Retina (tissue), 1 donor: ENCODE measurements at regions not wholly inside any gene's neighbourhood (a gene's known extent, or its start where the extent isn't known, plus 50 kb on each side); places are given as distances from the start of the nearest gene placed in this dataset.
A peak's percentile ranks its signal among the peaks of the same experiment; 100 is the strongest.
"Not testable (repeated sequence)": the region's sequence is repeated elsewhere in the genome, so short reads cannot be mapped to it uniquely, and the experiment has no call there.

ENCODE experiments used
- DNase-seq: peaks from one replicate; pipeline ENCODE4 v3.0.0-alpha.2; 2016

GRCh38 chr22:49519117-49519737, 308.4 kb downstream of the BRD1 start:
- DNase-seq, result no peak

DNA sequence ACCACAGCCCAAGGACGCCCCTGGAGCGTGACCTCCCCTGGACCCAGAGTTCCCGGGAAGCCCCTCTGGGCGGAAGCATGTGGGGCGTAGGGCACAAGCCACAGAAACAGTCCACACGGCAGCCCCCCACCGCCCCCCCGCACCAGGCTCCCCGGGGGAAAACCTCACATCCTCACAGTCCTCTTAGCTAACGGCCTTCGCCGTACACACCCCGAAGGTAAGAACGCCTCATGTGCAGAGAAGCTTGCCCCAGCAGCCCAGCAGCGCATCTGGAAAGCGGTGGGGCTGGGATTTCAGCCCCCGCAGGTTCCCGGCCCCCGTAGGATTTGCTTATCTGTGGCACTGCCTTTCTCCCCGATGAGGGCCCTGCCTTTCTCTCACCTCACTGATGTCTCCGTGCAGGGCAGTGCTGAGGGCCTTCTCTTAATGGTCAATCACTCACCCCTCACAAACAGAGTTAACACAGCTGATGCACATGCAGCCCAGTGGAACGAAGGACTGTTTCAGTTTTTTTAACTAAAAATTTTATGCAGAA, 309.2 kb downstream of the BRD1 start:
- no peak for DNase-seq

DNA sequence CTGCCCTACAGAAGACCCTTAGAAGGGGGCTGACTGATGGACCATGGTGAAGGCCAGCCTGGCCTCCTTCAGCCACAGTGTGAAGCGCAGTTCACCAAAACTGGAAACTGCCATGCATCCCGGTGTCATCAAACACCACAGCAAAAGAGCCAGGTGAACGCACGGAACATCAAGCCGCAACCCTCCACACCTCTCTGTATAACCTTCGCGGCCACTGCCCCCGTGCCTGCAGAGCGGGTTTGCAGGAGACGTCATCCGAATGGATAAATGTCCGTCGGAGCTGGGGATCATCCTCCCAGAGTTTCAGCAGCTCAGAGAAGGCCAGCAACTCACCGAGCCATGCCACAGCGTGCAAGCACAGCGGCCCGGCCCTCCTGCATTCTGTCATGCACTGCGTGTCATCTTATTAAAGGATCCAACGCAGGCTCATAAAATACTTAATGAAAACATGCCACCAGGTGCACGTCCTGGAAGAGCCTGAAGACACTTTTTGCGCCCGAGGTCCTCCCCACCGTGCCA, 309.9 kb downstream of the BRD1 start:
- no peak for DNase-seq

DNA sequence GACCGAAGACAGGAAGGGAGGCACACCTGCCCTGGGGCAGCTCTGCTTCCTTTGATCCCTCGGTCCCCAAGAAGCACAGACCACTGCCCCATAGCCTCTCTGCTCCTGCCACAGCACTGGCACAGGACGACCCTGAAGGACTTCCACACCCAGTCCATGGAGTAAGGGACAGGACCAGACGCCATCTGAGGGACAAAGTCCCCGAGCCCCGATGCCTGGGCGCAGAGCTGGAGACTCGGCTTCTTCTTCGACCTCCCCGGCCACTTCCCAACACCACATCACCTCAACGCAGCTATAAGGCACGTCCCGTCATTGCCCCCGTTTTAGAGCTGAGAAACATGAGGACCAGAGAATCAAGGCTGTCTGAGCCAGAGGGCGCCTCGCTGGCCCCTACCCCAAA, 310.5 kb downstream of the BRD1 start:
- DNase-seq, result no peak

DNA sequence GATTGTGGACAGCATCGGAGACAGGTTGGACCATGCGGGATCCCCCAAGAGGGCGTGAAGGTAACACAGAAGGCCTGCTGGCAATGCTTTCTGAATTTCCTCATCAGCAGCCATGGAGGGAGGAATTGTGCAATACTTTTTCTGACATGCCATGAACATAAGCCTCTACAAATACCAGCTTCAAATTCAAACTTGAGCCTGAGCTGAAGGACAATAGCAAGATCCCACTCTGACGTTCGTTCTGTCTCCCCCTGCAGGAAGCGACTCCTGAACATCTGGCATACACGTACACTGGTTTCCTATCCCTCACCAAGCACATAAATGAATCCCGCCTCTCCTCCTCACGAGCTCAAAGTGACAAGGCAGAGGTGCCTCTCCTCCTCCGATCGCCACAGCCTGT, 312.2 kb downstream of the BRD1 start:
- no peak for DNase-seq

GRCh38 chr22:49514641-49515040, 313.0 kb downstream of the BRD1 start:
- DNase-seq, result peak; percentile 88

GRCh38 chr22:49514211-49514610, 313.5 kb downstream of the BRD1 start:
- DNase-seq, result no peak

- DNase-seq, result no peak
Observed at GRCh38 chr22:49513358-49513851, 314.3 kb downstream of the BRD1 start.

DNA sequence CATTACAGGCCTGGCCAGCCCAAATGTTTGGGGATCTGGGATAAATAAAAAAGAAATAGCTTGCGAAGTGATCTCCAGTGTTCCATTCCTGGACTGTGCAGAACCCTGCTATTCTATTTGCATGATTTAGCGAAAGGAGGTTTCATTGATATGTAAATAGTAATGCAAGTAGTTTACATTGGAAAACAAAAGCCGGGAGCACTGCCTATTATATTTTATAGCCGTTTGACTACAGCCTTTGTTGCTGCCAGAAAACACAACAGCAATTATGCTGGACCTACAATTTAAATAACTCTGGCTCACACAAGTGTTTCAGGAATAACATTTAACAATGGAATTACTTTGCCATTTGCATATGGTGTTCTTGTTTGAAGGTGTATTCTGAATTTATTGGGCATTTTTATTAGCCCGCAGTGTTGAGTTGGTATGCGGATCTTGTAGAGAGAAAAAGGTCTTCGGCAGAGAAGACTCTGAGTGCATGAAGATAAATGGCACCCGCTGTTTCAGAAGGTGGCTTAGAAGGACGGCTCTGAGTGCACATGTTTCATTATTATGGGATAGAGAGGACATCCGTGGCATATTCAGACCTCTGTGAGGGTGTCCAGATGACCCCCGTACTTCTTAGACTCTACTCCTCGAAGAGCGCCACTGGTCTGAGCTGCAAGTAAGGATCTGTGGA, 315.0 kb downstream of the BRD1 start:
- DNase-seq, result no peak

DNA sequence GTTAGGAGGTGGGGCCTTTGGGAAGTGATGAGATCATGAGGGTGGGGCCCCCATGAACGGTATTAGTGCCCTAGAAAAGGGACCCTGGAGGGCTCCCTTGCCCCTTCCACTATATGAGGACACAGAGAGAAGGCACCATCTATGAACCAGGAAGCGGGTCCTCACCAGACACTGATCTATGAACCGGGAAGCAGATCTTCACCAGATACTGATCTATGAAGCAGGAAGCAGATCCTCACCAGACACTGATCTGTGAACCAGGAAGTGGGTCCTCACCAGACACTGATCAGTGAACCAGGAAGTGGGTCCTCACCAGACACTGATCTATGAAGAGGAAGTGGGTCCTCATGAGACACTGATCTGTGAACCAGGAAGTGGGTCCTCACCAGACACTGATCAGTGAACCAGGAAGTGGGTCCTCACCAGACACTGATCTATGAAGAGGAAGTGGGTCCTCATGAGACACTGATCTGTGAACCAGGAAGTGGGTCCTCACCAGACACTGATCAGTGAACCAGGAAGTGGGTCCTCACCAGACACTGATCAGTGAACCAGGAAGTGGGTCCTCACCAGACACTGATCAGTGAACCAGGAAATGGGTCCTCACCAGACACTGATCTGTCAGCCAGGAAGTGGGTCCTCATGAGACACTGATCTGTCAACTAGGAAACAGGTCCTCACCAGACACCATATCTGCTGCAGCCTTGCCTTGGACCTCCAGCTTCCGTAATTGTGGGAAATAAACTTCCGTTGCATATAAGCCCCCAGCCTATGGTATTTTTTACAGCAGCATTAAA, 316.1 kb downstream of the BRD1 start:
- DNase-seq, result not testable (repeated sequence)

DNA sequence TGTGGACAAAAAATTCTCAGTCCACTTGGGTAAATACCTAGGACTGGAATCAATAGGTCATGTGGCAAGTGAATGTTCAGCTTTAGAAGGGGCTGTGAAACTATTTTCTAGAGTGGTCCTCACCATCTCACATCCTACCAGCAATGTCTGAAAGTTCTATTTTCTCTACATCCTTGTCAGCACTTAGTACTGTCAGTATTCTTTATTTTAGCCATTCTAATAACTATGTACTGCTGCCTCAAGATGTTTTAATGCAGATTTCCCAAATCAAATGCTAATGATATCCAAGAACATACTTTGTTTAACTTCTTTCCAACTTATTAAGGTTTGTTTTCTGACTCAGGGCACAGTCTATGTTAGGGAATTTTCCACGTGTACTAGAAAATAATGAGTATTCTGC, 317.0 kb downstream of the BRD1 start:
- DNase-seq, result no peak

DNA sequence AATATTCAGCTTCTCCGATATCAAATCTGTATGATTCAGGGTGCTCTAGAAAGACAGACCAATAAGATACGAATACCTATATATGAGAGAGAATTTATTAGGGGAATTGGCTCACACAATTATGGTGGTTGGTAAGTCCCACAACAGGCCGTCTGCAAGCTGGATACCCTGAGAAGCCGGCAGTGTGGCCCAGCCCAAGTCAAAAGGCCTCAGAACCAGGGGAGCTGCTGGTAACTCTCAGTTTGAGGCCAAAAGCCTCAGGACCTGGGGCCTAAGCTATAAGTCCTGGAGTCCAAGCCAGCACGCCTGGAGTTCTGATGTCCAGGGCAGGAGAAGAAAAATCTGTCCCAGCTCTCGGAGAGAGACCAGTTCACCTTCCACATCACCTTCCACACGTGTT, 318.7 kb downstream of the BRD1 start:
- DNase-seq, result no peak

GRCh38 chr22:49508561-49508960, 319.1 kb downstream of the BRD1 start:
- DNase-seq, result no peak

- DNase-seq, result no peak
Observed at GRCh38 chr22:49507607-49508292, 319.9 kb downstream of the BRD1 start.

- DNase-seq, result no peak
Observed at GRCh38 chr22:49506010-49506400, 321.7 kb downstream of the BRD1 start.

DNA sequence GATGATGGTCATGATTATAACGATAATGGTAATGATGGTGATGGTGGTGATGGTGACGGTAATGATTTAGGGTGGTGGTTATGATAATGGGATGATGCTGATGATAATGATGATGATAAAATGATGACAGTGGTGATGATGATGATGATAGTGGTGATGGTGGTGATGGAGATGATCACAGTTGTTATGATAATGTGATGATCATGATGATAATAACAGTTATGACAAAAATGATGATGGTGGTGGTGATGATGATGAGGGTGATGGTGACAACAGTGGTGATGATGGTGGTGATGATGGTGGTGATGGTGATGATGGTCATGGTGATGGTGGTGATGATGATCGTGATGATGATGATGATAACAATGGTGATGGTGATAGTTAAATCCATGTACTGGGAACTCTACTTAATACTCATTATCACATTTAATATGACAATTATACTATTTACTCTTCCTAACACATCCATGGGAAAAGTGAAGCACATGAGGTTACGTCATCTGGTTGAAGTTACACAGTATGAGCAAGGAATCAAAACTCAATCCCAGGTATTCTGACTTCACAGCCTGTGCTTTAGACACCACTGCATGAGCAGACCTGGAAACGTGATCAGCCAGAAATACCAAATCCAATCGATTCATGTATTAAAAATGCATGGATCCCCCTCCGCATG, 322.2 kb downstream of the BRD1 start:
- no peak for DNase-seq

DNA sequence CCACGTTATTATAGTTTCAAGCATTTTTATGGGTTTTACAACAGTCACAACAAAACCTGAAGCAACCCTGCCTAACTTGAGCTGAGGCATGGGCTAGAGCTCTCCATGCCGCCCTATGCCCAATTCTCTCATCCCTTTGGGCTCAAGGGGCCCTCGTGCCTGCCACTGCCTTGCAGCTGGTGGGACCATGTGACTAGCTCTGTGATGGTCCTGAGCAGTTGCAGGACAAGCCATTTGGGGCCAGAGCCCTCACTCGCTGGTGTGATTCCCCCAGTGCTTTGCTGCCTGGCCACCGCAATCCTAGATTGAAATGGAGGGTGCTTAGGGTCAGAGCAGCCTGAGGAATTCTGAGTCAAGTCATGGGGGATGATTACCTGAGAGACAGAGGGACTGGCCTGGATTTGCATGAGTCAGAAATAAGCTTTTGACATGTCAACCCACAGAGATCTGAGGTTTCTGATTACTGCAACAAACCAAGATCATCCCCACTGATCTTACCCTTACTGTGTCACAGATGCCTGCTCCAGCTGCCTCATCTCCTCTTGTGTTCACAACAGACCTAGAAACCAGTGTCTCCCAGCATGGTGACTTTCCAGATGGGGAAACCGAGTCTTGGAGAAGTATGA, 323.7 kb downstream of the BRD1 start:
- no peak for DNase-seq

- no peak for DNase-seq
Observed at GRCh38 chr22:49503321-49503720, 324.4 kb downstream of the BRD1 start.

DNA sequence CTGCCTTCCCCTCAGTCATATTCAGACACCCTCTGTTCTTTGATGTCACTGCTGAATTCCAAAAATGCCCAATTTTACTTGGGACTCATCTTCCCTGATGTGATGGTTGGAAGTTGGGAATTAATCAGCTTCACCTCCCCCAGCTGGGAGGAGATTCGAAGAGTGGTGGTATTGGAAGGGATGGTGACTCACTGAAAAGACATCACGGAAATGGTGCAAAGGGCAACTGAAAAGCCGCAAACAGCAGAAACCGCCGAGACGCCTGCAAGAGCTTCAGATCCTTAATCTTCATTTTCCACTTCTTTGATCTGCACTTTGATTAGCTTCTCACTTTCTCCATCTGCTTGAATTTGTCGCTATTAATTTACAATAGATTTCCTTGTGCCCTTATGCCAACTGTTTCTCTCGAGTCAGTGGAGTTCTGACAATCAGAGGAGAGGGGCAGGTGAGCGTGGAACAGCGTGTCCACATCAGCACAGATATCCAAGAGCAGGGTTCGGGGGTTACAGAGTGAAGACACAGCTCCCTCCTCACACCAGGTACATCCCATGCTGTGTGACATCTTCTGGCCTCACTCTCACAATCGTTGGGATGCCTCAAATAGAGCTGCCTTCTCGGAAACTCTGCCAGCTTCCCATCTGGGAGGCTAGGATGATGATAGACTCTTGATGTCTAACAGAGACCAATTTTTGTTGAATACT, 325.4 kb downstream of the BRD1 start:
- no peak for DNase-seq

- DNase-seq, result no peak
Observed at GRCh38 chr22:49500942-49501395, 326.7 kb downstream of the BRD1 start.

DNA sequence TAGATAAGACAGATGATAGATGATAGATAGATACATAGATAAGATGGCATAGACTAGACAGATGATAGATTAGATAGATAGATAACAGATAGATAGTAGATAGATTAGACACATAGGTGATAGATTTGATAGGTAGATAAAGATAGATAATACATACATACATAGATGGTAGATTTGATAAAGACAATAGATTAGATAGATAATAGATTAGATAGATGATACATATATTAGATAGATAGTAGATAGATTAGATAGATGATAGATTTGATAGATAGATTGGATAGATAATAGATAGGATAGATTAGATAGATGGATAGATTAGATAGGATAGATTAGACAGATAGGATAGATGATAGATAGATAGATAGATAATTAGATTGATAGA, 327.6 kb downstream of the BRD1 start:
- DNase-seq, result no peak
